SK-N-MC (cell line): ENCODE measurements at regions not wholly inside any gene's neighbourhood (a gene's known extent, or its start where the extent isn't known, plus 50 kb on each side); places are given as distances from the start of the nearest gene placed in this dataset.
"Not testable (repeated sequence)": the region's sequence is repeated elsewhere in the genome, so short reads cannot be mapped to it uniquely, and the experiment has no call there.

Source experiments
- EZH2 ChIP-seq: fragments of 200-600 bp; sonication (generic); IDR thresholded peaks from one replicate; pipeline ENCODE4 v1.6.1; 2017; ENCODE audit warnings: antibody characterized with exemption
- FOXP2 ChIP-seq: optimal IDR thresholded peaks from 2 replicates; pipeline ENCODE3; 2011; ENCODE audit warnings: mild to moderate bottlenecking, moderate library complexity; ENCODE audit not compliant: insufficient read depth; ENCODE audit errors: extremely low read length, control extremely low read depth
- POLR2AphosphoS5 ChIP-seq: IDR thresholded peaks from 2 replicates; pipeline ENCODE4 v1.6.1; 2012; ENCODE audit warnings: mild to moderate bottlenecking, low read depth, low read length, borderline replicate concordance

DNA sequence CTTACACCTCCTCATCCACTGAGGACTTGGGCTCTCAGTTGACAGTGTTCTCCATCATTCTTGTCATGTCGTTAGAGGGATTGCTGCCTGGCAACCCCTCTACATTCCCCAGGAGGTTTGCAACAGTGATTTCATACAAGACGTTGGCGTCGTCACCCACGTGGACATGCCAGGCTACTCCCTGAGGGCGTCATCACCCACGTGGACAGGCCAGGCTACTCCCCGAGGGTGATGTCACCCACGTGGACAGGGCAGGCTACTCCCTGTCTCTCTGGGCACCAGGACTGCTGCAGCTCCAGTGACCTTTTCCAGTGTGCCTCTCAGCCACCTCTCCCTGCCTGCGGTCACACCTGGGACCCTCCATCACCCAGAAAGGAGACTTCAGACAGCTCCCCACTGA, 117.4 kb downstream of the SEPTIN7 start:
- TF ChIP-seq EZH2, POLR2AphosphoS5, FOXP2: not testable (repeated sequence)
